Natural killer cell (primary cell): ENCODE measurements at regions not wholly inside any gene's neighbourhood (a gene's known extent, or its start where the extent isn't known, plus 50 kb on each side); places are given as distances from the start of the nearest gene placed in this dataset.

Source experiments
- ATAC-seq, 3 donors: fragments of 150-1000 bp in 2 of 3; fragments of 200-7000 bp in 1 of 3; cut with Tn5 transposase; 1 replicate in 1 of 3; 2 replicates in 2 of 3; pipeline ENCODE4 v1.10.0; 2021; ENCODE audit warnings: mild to moderate bottlenecking in 2 of 3, moderate library complexity in 2 of 3
- DNase-seq, 2 donors: peaks; one replicate each; pipeline versions ENCODE4 v3.0.0 to v3.0.0-alpha.2; 2013 to 2021; ENCODE audit warnings: mixed read lengths in 1 of 2
- H3K27ac ChIP-seq: one replicate; pipeline ENCODE4 v1.5.1; 2013; ENCODE audit warnings: mild to moderate bottlenecking, low read length
- H3K27me3 ChIP-seq: one replicate; pipeline ENCODE4 v1.6.1; 2013; ENCODE audit warnings: low read length; ENCODE audit not compliant: control insufficient read depth, insufficient read depth
- H3K36me3 ChIP-seq: one replicate; pipeline ENCODE4 v1.6.1; 2013; ENCODE audit warnings: low read length; ENCODE audit not compliant: control insufficient read depth, insufficient read depth
- H3K4me1 ChIP-seq: one replicate; pipeline ENCODE4 v1.6.1; 2013; ENCODE audit warnings: low read length; ENCODE audit not compliant: control insufficient read depth, insufficient read depth
- H3K4me3 ChIP-seq: one replicate; pipeline ENCODE4 v1.5.1; 2013; ENCODE audit warnings: low read length
- H3K9me3 ChIP-seq: one replicate; pipeline ENCODE4 v1.6.1; 2013; ENCODE audit warnings: low read length; ENCODE audit not compliant: control insufficient read depth, insufficient read depth
- H3K27ac Mint-ChIP-seq, 2 donors: one replicate each; pipeline ENCODE4 v1.8.0; 2022; ENCODE audit warnings: mild to moderate bottlenecking in 2 of 2, mixed read lengths in 2 of 2, moderate library complexity in 1 of 2
- H3K27me3 Mint-ChIP-seq, 2 donors: one replicate each; pipeline ENCODE4 v1.8.0; 2022; ENCODE audit warnings: low read depth in 2 of 2, mixed read lengths in 2 of 2
- H3K36me3 Mint-ChIP-seq: one replicate; pipeline ENCODE4 v1.8.0; 2022; ENCODE audit warnings: mixed read lengths
- H3K4me1 Mint-ChIP-seq, 2 donors: one replicate each; pipeline ENCODE4 v1.8.0; 2022; ENCODE audit warnings: mixed read lengths in 2 of 2
- H3K4me3 Mint-ChIP-seq: one replicate; pipeline ENCODE4 v1.8.0; 2022; ENCODE audit warnings: mild to moderate bottlenecking, moderate library complexity, mixed read lengths
- H3K9me3 Mint-ChIP-seq, 2 donors: one replicate each; pipeline ENCODE4 v1.8.0; 2022; ENCODE audit warnings: mixed read lengths in 2 of 2
- WGBS: methylation state at CpG from one replicate; pipeline ENCODE4 v1.1.7; 2013; ENCODE audit warnings: missing lambda C conversion rate; ENCODE audit not compliant: insufficient coverage; 5-methylcytosine and 5-hydroxymethylcytosine counted together
- intact Hi-C: fragments of 100-400 bp; cut with micrococcal nuclease; formaldehyde crosslinking; loops from one replicate; pipeline ENCODE4 v1.14.2; 2022
- TF ChIP-seq, protein P1 (sequence below): fragments of 200-600 bp; IDR thresholded peaks from one replicate; pipeline ENCODE4 v1.8.0; 2022; ENCODE audit warnings: antibody characterized with exemption

DNA sequence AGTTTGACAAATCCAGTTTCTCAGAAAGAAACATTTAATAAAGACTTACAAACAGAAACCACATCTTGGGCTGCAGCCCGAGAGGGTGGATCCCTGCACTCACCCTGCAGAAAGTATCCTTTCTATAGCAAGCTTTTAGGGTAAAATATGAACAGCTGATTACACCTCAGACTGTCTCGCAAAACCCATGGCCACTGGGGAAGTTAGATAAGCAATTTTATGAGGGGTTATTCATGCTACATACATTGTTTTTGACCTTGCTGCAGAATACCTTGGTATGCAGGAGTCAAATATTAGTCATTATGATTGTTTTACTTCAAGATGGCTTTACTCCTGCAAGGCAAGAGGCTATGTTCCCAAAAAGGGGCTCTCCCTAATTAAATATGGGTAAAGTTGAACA, 126.9 kb downstream of the OR2B2 start:
- no peaks in the 10 kb centered on the region for H3K4me1 Mint-ChIP-seq
- TF ChIP-seq, protein P1, sequence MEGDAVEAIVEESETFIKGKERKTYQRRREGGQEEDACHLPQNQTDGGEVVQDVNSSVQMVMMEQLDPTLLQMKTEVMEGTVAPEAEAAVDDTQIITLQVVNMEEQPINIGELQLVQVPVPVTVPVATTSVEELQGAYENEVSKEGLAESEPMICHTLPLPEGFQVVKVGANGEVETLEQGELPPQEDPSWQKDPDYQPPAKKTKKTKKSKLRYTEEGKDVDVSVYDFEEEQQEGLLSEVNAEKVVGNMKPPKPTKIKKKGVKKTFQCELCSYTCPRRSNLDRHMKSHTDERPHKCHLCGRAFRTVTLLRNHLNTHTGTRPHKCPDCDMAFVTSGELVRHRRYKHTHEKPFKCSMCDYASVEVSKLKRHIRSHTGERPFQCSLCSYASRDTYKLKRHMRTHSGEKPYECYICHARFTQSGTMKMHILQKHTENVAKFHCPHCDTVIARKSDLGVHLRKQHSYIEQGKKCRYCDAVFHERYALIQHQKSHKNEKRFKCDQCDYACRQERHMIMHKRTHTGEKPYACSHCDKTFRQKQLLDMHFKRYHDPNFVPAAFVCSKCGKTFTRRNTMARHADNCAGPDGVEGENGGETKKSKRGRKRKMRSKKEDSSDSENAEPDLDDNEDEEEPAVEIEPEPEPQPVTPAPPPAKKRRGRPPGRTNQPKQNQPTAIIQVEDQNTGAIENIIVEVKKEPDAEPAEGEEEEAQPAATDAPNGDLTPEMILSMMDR, result no peak

DNA sequence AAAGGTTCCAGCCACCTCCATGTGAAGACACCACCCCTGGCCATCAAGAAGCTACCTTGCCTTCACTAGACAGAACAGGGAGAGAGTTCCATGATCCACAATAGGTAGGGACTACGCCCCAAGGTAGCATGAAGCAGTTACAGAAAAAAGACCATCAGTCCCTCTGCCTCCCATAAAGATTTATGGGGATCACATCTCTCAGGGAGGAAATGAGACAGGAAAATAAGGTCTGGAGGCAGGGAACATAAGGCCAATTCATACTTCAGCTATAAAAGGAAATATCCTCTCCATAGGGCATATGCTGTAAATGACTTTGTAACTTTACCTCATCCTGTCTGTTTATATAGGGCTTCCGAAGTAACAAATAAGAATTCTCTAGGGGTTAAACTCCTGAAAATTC, 129.4 kb downstream of the OR2B2 start:
- H3K9me3 ChIP-seq, result no peaks in the 10 kb centered on the region
- no peaks in the 10 kb centered on the region for H3K4me1 ChIP-seq
- Mint-ChIP-seq H3K4me3 (no peak overlapping the region), H3K36me3 (no peaks in the 10 kb centered on the region), H3K27ac (no peak overlapping the region), H3K27me3 (peaks cover 28 to 60% of the 10 kb centered on the region in 2 donors), H3K4me1 (no peaks in the 10 kb centered on the region), H3K9me3 (no peaks in the 10 kb centered on the region)
- no peak overlapping the region for H3K27ac ChIP-seq
- intact Hi-C loops, result no loop called here
- TF ChIP-seq, protein P1, result no peak
- WGBS, result 100% methylated on average over 2 of the region's 2 CpGs
- H3K27me3 ChIP-seq, result peaks cover 2% of the 10 kb centered on the region
- ATAC-seq, result no peak
- no peak overlapping the region for H3K4me3 ChIP-seq
- no peaks in the 10 kb centered on the region for H3K36me3 ChIP-seq
- DNase-seq, result no peak

More for the DNA sequence above, 126.9 kb downstream of the OR2B2 start:
- peaks cover 23 to 49% of the 10 kb centered on the region in 2 donors for H3K27me3 Mint-ChIP-seq
- H3K4me3 Mint-ChIP-seq, result no peak overlapping the region
- Histone ChIP-seq H3K27me3 (no peaks in the 10 kb centered on the region), H3K4me3 (no peak overlapping the region), H3K9me3 (no peaks in the 10 kb centered on the region), H3K27ac (no peak overlapping the region), H3K4me1 (no peaks in the 10 kb centered on the region), H3K36me3 (no peaks in the 10 kb centered on the region)
- 10% methylated on average over 2 of the region's 2 CpGs for WGBS
- H3K27ac Mint-ChIP-seq, result no peak overlapping the region
- ATAC-seq (no peak), DNase-seq (no peak)
- intact Hi-C loops, result no loop called here
- H3K36me3 Mint-ChIP-seq, result no peaks in the 10 kb centered on the region
- H3K9me3 Mint-ChIP-seq, result no peaks in the 10 kb centered on the region

DNA sequence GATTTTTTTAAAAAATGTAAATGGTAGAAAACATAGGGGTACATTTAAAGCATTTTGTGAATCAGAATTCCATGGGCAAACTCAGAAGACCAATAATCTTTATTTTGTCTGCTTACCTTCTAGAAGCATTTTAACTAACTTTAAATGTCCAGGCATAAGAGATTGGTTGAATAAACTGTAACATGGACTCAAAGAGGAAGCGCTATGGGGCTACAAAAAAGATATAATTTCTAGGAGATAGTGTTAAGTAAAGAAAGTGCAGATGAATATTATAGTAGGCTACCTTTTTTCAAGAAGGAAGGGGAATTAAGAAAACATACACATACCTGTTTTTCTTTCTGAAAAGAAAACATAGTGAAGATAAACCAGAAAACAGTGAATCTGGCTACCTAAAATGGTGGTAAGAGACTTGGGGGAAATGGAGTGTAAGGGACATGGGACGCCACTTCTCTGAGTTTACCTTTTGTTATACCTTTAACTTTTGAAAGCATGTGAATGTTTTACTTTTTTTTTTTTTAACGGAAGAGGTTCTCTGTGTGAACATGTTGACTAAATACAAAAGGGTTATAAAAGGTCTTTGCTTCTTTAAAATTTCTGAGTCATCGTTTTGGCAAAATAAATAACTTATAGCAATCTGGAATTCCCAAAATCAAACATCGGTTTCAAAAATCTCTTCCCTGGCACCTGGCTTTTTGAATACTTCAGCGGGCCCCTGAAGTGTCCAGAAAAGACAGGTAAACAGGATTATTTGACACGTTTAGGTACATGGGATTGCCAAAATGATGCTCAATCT, 133.4 kb downstream of the OR2B2 start:
- no peak overlapping the region for H3K4me3 ChIP-seq
- ATAC-seq, result no peak
- Mint-ChIP-seq H3K4me1 (no peaks in the 10 kb centered on the region), H3K9me3 (no peaks in the 10 kb centered on the region), H3K36me3 (no peaks in the 10 kb centered on the region), H3K27ac (no peak overlapping the region), H3K4me3 (no peak overlapping the region), H3K27me3 (peaks cover 25 to 47% of the 10 kb centered on the region in 2 donors)
- intact Hi-C loops, result no loop called here
- no peaks in the 10 kb centered on the region for H3K4me1 ChIP-seq
- no peaks in the 10 kb centered on the region for H3K9me3 ChIP-seq
- TF ChIP-seq, protein P1, result no peak
- no peaks in the 10 kb centered on the region for H3K36me3 ChIP-seq
- H3K27ac ChIP-seq, result no peak overlapping the region
- no peak for DNase-seq
- 94% methylated on average over 6 of the region's 7 CpGs for WGBS
- H3K27me3 ChIP-seq, result peaks cover 2% of the 10 kb centered on the region
